RWPE1 (cell line): ENCODE measurements at regions not wholly inside any gene's neighbourhood (a gene's known extent, or its start where the extent isn't known, plus 50 kb on each side); places are given as distances from the start of the nearest gene placed in this dataset.
A peak's percentile ranks its signal among the peaks of the same experiment; 100 is the strongest.

Experiments used
- CTCF ChIA-PET: fragments of 350-600 bp; sonication (Branson Sonifier 250); formaldehyde crosslinking; extraction: SDS; loops from one replicate; lab custom pipeline; 2021; lab: Yijun Ruan, JAX
- POLR2A ChIA-PET: fragments of 400-600 bp; formaldehyde crosslinking; extraction: SDS; loops from one replicate; lab custom pipeline; 2020; ENCODE audit warnings: antibody characterized with exemption; ENCODE audit not compliant: low non-redundant PET; lab: Yijun Ruan, JAX
- DNase-seq: peaks from one replicate; pipeline ENCODE4 v3.0.0; 2012; ENCODE audit warnings: low spot score
- H3K27ac ChIP-seq: fragments of 450-650 bp; 2 replicates; pipeline ENCODE4 v1.5.1; 2017
- CTCF ChIP-seq: fragments of 450-650 bp; conservative IDR thresholded peaks from 2 replicates; pipeline ENCODE4 v1.5.1; 2017; ENCODE audit warnings: low read depth, mild to moderate bottlenecking

DNA sequence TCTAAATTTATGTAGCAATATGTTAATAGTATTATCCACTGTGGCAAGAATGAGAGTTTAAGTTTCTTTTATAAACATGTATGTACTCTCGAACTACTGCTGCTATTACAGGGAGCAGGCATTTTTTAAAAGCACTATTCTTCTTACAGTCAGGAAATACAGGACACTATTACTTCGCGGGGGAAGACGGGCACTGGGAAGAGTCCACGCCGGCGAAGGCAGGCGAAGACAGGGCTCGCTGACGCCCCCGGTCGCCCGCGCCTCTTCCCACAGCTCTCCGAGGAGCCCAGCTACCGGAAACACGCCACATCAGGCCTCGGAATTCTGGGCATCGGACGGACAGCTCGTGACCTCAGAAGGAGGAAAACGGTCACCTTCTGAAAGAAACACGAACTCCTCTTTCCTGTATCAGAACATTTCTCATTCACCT, 90.2 kb downstream of the FAM161A start:
- CTCF ChIA-PET = no interaction called here
- peak; percentile 21; the same call in 1 of the 2 replicates for TF ChIP-seq CTCF
- H3K27ac ChIP-seq = peak overlapping the region; percentile 99
- DNase-seq = peak; percentile 73
- POLR2A ChIA-PET = no interaction called here

DNA sequence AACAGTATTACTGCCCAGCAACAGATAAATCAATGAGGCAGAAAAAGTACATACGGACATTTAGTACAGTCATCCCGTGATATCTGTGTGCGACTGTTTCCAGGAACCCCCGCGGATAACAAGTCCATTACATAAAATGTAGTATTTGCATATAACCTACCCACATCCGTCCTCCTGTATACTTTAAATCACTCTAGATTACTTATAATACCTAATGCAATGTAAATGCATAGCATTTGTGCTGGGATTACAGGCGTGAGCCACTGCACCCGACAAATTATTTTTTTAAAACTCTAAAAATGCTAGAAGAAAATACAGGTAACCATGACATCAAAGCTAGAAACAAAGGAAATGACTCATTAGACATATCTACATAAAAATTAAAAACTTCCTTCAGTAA, 91.6 kb downstream of the FAM161A start:
- no peak for DNase-seq
- ChIA-PET CTCF (no interaction called here), POLR2A (no interaction called here)
- TF ChIP-seq CTCF = no peak
- no peak overlapping the region for H3K27ac ChIP-seq

DNA sequence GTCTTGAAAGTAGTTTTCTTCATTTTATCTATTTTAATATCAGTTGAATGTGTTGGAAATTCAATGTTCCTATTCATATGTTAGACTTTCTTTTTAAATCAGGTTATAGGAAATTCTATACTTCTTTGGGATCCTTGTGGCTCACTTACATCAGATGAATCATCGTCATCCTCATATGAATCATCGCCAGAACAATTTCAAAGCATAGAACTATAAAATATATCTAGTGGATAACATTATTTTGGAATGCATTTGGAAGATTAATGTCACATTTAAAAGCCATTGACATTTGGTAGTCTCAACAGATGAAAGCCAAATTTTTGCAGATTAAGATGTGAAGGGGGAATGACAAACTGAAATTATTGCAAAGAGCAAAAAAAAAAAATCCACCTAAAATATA, 94.1 kb downstream of the FAM161A start:
- POLR2A ChIA-PET = no interaction called here
- no peak for TF ChIP-seq CTCF
- H3K27ac ChIP-seq = no peak overlapping the region
- DNase-seq = peak; percentile 62
- CTCF ChIA-PET = interaction anchor here (1.2 kb wide), 1 partner anchor 18 kb away, joined by 5 read pairs; no protein-coding TSS in a partner anchor

DNA sequence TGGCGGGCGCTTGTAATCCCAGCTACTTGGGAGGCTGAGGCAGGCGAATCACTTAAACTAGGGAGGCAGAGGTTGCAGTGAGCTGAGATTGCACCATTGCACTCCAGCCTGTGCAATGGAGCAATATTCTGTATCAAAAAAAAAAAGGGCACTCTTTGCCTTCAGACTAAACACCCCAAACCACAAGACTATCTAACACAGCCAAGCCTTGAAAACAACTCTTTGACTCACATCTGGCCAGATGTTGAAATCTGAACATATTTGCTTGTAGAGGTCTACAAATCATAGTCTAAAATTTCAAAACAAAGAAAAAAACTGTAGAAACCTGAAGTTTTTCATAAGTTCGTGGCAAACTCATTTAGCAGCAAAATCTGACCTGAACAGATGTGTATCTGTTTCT, 94.9 kb downstream of the FAM161A start:
- POLR2A ChIA-PET = no interaction called here
- TF ChIP-seq CTCF = no peak
- DNase-seq = no peak
- CTCF ChIA-PET = no interaction called here
- peak overlapping the region; percentile 85 for H3K27ac ChIP-seq

DNA sequence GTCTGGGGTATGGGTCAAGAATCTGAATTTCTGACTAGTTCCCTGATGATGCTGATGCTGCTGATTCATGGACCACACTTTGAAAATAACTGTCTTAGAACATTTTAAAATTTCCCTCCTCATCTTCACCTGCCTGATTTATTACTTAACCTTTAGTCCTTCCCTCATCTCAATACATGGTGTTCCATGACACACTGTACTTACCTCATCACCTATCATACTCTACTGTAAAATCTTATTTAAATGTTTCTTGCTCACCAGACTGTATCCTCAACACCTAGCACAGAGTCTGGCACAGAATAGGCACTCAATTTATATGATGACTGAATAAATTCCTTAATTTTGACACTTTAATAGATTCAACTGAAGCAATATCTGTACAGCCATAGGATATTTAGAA, 95.7 kb downstream of the FAM161A start:
- POLR2A ChIA-PET = no interaction called here
- no peak overlapping the region for H3K27ac ChIP-seq
- no peak for DNase-seq
- no peak for TF ChIP-seq CTCF
- CTCF ChIA-PET = no interaction called here

DNA sequence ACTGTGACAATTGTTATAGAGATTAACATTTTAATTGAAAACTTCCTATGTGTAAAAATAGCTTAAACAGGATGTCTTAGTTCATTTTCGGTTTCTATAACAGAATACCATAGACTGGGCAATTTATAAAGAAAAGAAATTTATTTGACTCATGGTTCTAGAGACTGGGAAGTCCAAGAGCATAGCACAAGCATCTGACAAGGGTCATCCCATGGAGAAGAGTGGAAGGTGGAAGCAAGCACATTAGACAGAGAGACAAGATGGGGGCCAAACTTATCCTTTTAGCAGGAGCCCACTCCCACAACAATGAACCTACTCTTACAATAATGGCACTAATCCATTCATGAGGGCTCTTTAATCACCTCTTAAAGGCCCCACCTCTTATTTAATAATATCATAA, 100.3 kb downstream of the FAM161A start:
- POLR2A ChIA-PET = no interaction called here
- no peak for DNase-seq
- no peak overlapping the region for H3K27ac ChIP-seq
- no peak for TF ChIP-seq CTCF
- CTCF ChIA-PET = no interaction called here
